LNCAP (cell line): ENCODE measurements at regions not wholly inside any gene's neighbourhood (a gene's known extent, or its start where the extent isn't known, plus 50 kb on each side); places are given as distances from the start of the nearest gene placed in this dataset.

Experiments used
- TF ChIP-seq, protein P1 (sequence below): fragments of 450-650 bp; IDR thresholded peaks from 2 replicates; pipeline ENCODE4 v1.5.1; 2017; ENCODE audit warnings: mild to moderate bottlenecking

- TF ChIP-seq, protein P1, sequence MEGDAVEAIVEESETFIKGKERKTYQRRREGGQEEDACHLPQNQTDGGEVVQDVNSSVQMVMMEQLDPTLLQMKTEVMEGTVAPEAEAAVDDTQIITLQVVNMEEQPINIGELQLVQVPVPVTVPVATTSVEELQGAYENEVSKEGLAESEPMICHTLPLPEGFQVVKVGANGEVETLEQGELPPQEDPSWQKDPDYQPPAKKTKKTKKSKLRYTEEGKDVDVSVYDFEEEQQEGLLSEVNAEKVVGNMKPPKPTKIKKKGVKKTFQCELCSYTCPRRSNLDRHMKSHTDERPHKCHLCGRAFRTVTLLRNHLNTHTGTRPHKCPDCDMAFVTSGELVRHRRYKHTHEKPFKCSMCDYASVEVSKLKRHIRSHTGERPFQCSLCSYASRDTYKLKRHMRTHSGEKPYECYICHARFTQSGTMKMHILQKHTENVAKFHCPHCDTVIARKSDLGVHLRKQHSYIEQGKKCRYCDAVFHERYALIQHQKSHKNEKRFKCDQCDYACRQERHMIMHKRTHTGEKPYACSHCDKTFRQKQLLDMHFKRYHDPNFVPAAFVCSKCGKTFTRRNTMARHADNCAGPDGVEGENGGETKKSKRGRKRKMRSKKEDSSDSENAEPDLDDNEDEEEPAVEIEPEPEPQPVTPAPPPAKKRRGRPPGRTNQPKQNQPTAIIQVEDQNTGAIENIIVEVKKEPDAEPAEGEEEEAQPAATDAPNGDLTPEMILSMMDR: no peak
Observed at GRCh38 chr2:35416391-35417140, 939.0 kb upstream of the CRIM1 start.

DNA sequence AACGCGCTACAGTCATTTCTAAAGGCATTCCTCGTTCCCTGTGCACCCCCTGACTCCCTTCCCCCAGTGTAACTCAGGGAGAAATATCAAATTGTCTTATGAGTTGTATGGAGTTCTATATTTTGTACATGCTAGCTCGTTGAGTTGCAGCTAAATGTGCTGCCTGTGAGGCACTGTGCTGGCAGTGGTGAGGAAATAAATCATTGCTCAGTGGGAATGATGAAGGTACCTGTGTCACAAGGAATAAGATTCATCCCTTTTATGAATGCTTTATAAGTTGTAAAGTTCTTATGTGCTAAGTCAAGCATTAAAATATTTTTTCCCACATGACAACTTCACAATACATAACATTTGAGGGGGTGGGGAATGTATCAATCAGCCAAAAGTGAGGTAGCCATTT lies 939.6 kb upstream of the CRIM1 start:
- TF ChIP-seq, protein P1: no peak

GRCh38 chr2:35415282-35415681 lies 940.3 kb upstream of the CRIM1 start:
- TF ChIP-seq, protein P1: no peak

DNA sequence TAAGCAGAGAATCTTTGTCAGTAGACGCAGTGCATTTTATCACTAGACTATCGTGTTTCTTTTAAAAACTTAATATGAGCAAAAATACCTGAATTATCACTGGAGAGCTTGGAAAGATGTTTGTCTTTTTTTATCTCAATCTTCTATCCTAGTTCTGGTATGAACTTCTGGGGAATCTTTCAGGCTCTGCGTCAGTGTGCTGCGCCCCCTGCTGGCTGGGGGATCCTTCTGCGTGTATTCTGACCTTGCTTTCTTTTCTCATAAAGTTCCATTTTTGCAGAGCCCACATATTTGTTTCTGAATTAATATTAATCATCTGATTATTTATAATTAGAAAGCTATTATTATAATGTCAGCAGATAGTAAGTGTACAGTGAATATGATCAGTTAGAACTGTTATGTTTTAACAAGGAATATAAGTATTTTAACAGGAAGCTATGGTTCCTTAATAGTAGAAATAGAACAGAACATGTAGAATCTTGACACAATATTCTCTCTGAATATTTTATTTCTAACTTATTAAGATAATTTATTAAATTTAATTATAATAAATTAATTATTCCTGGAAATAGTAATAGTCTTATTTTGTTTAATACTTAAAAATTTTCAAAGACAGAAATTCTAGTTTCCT lies 945.0 kb upstream of the CRIM1 start:
- TF ChIP-seq, protein P1: peak; percentile 93

GRCh38 chr2:35409762-35410161 lies 945.8 kb upstream of the CRIM1 start:
- TF ChIP-seq, protein P1: no peak

DNA sequence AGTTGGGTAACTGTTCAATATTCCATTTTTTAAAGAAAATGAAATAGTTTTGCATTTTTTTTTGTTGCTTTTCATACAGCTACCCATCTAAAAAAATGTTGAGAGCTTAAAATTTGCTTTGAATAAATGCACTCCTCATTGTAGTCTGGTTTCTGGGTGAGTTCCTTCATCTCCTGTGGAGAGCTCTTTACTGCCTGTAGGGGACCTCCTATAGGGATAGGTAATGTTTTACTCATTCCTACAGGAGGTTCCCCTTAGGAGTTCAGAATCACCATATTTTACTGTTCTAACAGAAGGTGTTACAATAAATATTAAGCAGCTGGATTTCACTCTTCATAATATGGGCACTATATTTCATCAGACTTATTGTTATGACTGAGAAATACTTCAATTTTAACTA lies 947.3 kb upstream of the CRIM1 start:
- TF ChIP-seq, protein P1: no peak

DNA sequence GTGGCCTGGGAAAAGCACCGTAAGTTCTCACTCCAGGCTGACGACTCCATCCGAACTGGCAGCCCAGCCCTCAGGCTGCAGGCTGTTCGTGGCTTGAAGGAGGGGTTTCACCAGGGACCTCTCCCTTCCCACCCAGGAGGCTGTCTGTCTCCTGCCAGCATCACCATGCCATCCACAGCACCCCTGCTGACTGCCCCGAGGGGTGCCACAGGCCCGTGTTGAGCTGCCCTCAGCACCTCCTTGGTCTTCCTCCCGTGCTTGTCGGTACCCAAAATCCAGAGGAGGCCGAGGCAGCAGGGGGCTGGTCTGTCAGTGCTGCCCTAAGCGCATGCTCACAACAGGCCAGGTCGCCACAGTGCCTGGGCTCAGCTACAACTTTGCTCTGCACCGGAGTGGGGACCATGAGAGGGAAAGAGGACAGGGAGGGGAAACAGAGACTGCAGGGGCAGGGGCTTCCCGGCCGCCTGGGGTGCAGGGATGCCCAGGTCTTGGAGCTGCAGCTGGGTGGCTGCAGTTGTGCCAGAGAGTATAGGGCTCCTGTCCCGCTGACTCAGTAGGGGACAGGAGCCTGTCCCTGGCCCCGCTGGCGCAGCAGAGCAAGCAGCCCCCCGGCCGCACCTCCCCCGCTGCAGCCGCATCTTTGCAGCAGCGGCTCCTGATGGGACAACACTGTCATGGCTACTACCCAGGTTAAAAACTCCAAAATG lies 963.7 kb upstream of the CRIM1 start:
- TF ChIP-seq, protein P1: no peak
